ENCODE measurements at regions not wholly inside any gene's neighbourhood (a gene's known extent, or its start where the extent isn't known, plus 50 kb on each side); places are given as distances from the start of the nearest gene placed in this dataset.
A peak's percentile ranks its signal among the peaks of the same experiment; 100 is the strongest.

- DNase-seq (ENCODE audit: low spot score) = no peak
These were observed 147.2 kb upstream of the DPYD start for GRCh38 chr1:98068016-98068415.

GRCh38 chr1:98066911-98067310 is 146.1 kb upstream of the DPYD start:
- DNase-seq (ENCODE audit: low spot score) = no peak

GRCh38 chr1:98059620-98060019 is 138.8 kb upstream of the DPYD start:
- DNase-seq (ENCODE audit: low spot score) = no peak

GRCh38 chr1:98058676-98059075 is 137.8 kb upstream of the DPYD start:
- no peak for DNase-seq (ENCODE audit: low spot score)

- DNase-seq (ENCODE audit: low spot score) = peak; percentile 96
These were observed 136.5 kb upstream of the DPYD start for GRCh38 chr1:98057236-98057910.

GRCh38 chr1:98056781-98057180 is 135.9 kb upstream of the DPYD start:
- no peak for DNase-seq (ENCODE audit: low spot score)

GRCh38 chr1:98055457-98055856 is 134.6 kb upstream of the DPYD start:
- no peak for DNase-seq (ENCODE audit: low spot score)

GRCh38 chr1:98054786-98055185 is 134.0 kb upstream of the DPYD start:
- no peak for DNase-seq (ENCODE audit: low spot score)

GRCh38 chr1:98054367-98054701 is 133.5 kb upstream of the DPYD start:
- DNase-seq (ENCODE audit: low spot score) = no peak

- DNase-seq (ENCODE audit: low spot score) = peak; percentile 54
These were observed 132.9 kb upstream of the DPYD start for GRCh38 chr1:98053471-98054366.

GRCh38 chr1:98051065-98051675 is 130.3 kb upstream of the DPYD start:
- DNase-seq (ENCODE audit: low spot score) = peak; percentile 93

GRCh38 chr1:98049370-98050135 is 128.7 kb upstream of the DPYD start:
- DNase-seq (ENCODE audit: low spot score) = peak; percentile 31

GRCh38 chr1:98048751-98049325 is 128.0 kb upstream of the DPYD start:
- peak; percentile 19 for DNase-seq (ENCODE audit: low spot score)

- DNase-seq (ENCODE audit: low spot score) = peak; percentile 69
These were observed 127.4 kb upstream of the DPYD start for GRCh38 chr1:98048244-98048643.

- DNase-seq (ENCODE audit: low spot score) = no peak
These were observed 126.3 kb upstream of the DPYD start for GRCh38 chr1:98047171-98047570.

- DNase-seq (ENCODE audit: low spot score) = no peak
These were observed 125.2 kb upstream of the DPYD start for GRCh38 chr1:98045767-98046641.

GRCh38 chr1:98045211-98045766 is 124.5 kb upstream of the DPYD start:
- DNase-seq (ENCODE audit: low spot score) = no peak

- DNase-seq (ENCODE audit: low spot score) = no peak
These were observed 123.9 kb upstream of the DPYD start for GRCh38 chr1:98044766-98045165.

- DNase-seq (ENCODE audit: low spot score) = no peak
These were observed 123.3 kb upstream of the DPYD start for GRCh38 chr1:98044071-98044697.

- DNase-seq (ENCODE audit: low spot score) = no peak
These were observed 114.8 kb upstream of the DPYD start for GRCh38 chr1:98035602-98036002.

Data from pons (tissue), 1 donor.